ENCODE measurements at regions not wholly inside any gene's neighbourhood (a gene's known extent, or its start where the extent isn't known, plus 50 kb on each side); places are given as distances from the start of the nearest gene placed in this dataset.

GRCh38 chr5:136729901-136730355 lies 364.6 kb upstream of the TRPC7 start:
- no peak overlapping the region for H3K4me3 ChIP-seq (ENCODE audit: low read depth, low read length)
- DNase-seq (ENCODE audit: low read depth): no peak

GRCh38 chr5:136726506-136726905 lies 361.2 kb upstream of the TRPC7 start:
- TF ChIP-seq CTCF (IDR thresholded peaks at IDR 0.05; ENCODE audit: low read depth, low read length, missing control alignments): no peak
- no peak overlapping the region for H3K4me3 ChIP-seq (ENCODE audit: low read depth, low read length)
- no peak for DNase-seq (ENCODE audit: low read depth)

More at GRCh38 chr5:136729901-136730355, 364.6 kb upstream of the TRPC7 start:
- no peak for TF ChIP-seq CTCF (IDR thresholded peaks at IDR 0.05; ENCODE audit: low read depth, low read length, missing control alignments)

- no peak for DNase-seq (ENCODE audit: low read depth)
- TF ChIP-seq CTCF (IDR thresholded peaks at IDR 0.05; ENCODE audit: low read depth, low read length, missing control alignments): no peak
- H3K4me3 ChIP-seq (ENCODE audit: low read depth, low read length): no peak overlapping the region
Observed at GRCh38 chr5:136724161-136724560, 358.8 kb upstream of the TRPC7 start.

- no peak overlapping the region for H3K4me3 ChIP-seq (ENCODE audit: low read depth, low read length)
- no peak for TF ChIP-seq CTCF (IDR thresholded peaks at IDR 0.05; ENCODE audit: low read depth, low read length, missing control alignments)
- DNase-seq (ENCODE audit: low read depth): no peak
Observed at GRCh38 chr5:136722581-136722980, 357.2 kb upstream of the TRPC7 start.

- no peak for DNase-seq (ENCODE audit: low read depth)
- no peak for TF ChIP-seq CTCF (IDR thresholded peaks at IDR 0.05; ENCODE audit: low read depth, low read length, missing control alignments)
- no peak overlapping the region for H3K4me3 ChIP-seq (ENCODE audit: low read depth, low read length)
Observed at GRCh38 chr5:136722086-136722485, 356.7 kb upstream of the TRPC7 start.

- H3K4me3 ChIP-seq (ENCODE audit: low read depth, low read length): no peak overlapping the region
- no peak for DNase-seq (ENCODE audit: low read depth)
- TF ChIP-seq CTCF (IDR thresholded peaks at IDR 0.05; ENCODE audit: low read depth, low read length, missing control alignments): no peak
Observed at GRCh38 chr5:136720674-136721073, 355.3 kb upstream of the TRPC7 start.

- no peak for DNase-seq (ENCODE audit: low read depth)
- no peak overlapping the region for H3K4me3 ChIP-seq (ENCODE audit: low read depth, low read length)
- no peak for TF ChIP-seq CTCF (IDR thresholded peaks at IDR 0.05; ENCODE audit: low read depth, low read length, missing control alignments)
Observed at GRCh38 chr5:136717917-136718316, 352.6 kb upstream of the TRPC7 start.
